HL-60 (cell line): ENCODE measurements at regions not wholly inside any gene's neighbourhood (a gene's known extent, or its start where the extent isn't known, plus 50 kb on each side); places are given as distances from the start of the nearest gene placed in this dataset.
"Not testable (repeated sequence)": the region's sequence is repeated elsewhere in the genome, so short reads cannot be mapped to it uniquely, and the experiment has no call there.

ENCODE experiments used
- TF ChIP-seq, protein P1 (sequence below): IDR thresholded peaks from one replicate; pipeline ENCODE4 v1.5.1; 2011; ENCODE audit warnings: low read length, control low read depth, inconsistent platforms; ENCODE audit not compliant: insufficient read depth
- TF ChIP-seq, protein P2 (sequence below): IDR thresholded peaks from 2 replicates; pipeline ENCODE4 v1.6.1; 2012; ENCODE audit warnings: low read depth; ENCODE audit not compliant: insufficient replicate concordance

DNA sequence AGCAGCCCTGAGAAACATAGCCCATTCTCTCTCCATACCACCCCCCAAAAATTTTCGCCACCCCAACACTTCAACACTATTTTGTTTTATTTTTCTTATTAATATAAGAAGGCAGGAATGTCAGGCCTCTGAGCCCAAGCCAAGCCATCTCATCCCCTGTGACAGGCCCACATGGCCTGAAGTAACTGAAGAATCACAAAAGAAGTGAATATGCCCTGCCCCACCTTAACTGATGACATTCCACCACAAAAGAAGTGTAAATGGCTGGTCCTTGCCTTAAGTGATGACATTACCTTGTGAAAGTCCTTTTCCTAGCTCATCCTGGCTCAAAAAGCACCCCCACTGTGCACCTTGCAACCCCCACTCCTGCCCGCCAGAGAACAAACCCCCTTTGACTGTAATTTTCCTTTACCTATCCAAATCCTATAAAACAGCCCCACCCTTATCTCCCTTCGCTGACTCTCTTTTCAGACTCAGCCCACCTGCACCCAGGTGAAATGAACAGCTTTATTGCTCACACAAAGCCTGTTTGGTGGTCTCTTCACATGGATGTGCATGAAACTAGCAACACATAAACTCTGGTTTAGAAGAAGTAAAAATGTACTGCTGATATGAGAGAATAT, 688.1 kb upstream of the MGAT4C start:
- TF ChIP-seq, protein P1, sequence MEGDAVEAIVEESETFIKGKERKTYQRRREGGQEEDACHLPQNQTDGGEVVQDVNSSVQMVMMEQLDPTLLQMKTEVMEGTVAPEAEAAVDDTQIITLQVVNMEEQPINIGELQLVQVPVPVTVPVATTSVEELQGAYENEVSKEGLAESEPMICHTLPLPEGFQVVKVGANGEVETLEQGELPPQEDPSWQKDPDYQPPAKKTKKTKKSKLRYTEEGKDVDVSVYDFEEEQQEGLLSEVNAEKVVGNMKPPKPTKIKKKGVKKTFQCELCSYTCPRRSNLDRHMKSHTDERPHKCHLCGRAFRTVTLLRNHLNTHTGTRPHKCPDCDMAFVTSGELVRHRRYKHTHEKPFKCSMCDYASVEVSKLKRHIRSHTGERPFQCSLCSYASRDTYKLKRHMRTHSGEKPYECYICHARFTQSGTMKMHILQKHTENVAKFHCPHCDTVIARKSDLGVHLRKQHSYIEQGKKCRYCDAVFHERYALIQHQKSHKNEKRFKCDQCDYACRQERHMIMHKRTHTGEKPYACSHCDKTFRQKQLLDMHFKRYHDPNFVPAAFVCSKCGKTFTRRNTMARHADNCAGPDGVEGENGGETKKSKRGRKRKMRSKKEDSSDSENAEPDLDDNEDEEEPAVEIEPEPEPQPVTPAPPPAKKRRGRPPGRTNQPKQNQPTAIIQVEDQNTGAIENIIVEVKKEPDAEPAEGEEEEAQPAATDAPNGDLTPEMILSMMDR = not testable (repeated sequence)
- TF ChIP-seq, protein P2, sequence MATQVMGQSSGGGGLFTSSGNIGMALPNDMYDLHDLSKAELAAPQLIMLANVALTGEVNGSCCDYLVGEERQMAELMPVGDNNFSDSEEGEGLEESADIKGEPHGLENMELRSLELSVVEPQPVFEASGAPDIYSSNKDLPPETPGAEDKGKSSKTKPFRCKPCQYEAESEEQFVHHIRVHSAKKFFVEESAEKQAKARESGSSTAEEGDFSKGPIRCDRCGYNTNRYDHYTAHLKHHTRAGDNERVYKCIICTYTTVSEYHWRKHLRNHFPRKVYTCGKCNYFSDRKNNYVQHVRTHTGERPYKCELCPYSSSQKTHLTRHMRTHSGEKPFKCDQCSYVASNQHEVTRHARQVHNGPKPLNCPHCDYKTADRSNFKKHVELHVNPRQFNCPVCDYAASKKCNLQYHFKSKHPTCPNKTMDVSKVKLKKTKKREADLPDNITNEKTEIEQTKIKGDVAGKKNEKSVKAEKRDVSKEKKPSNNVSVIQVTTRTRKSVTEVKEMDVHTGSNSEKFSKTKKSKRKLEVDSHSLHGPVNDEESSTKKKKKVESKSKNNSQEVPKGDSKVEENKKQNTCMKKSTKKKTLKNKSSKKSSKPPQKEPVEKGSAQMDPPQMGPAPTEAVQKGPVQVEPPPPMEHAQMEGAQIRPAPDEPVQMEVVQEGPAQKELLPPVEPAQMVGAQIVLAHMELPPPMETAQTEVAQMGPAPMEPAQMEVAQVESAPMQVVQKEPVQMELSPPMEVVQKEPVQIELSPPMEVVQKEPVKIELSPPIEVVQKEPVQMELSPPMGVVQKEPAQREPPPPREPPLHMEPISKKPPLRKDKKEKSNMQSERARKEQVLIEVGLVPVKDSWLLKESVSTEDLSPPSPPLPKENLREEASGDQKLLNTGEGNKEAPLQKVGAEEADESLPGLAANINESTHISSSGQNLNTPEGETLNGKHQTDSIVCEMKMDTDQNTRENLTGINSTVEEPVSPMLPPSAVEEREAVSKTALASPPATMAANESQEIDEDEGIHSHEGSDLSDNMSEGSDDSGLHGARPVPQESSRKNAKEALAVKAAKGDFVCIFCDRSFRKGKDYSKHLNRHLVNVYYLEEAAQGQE = not testable (repeated sequence)
